GM23248 (cell line): ENCODE measurements at regions not wholly inside any gene's neighbourhood (a gene's known extent, or its start where the extent isn't known, plus 50 kb on each side); places are given as distances from the start of the nearest gene placed in this dataset.

Source experiments
- DNase-seq: peaks from one replicate; pipeline ENCODE4 v3.0.0-alpha.2; 2015
- H2AFZ ChIP-seq: fragments of 200-600 bp; sonication (generic); 2 replicates; pipeline ENCODE4 v1.6.1; 2016; ENCODE audit warnings: antibody characterized with exemption
- H3F3A ChIP-seq: fragments of 200-600 bp; sonication (generic); 2 replicates; pipeline ENCODE4 v1.6.1; 2016; ENCODE audit warnings: mild to moderate bottlenecking, antibody characterized with exemption, mixed run types; ENCODE audit not compliant: insufficient read depth
- H3K27ac ChIP-seq: fragments of 200-600 bp; sonication (generic); 2 replicates; pipeline ENCODE4 v1.5.1; 2016; ENCODE audit warnings: mild to moderate bottlenecking
- H3K27me3 ChIP-seq: fragments of 200-600 bp; sonication (generic); replicated peaks from 2 replicates; pipeline ENCODE4 v1.6.1; 2016; ENCODE audit warnings: mild to moderate bottlenecking; ENCODE audit not compliant: insufficient read depth
- H3K36me3 ChIP-seq: fragments of 200-600 bp; sonication (generic); 2 replicates; pipeline ENCODE4 v1.6.1; 2016; ENCODE audit warnings: low read depth, mild to moderate bottlenecking
- H3K4me1 ChIP-seq: fragments of 200-600 bp; sonication (generic); 2 replicates; pipeline ENCODE4 v1.6.1; 2016; ENCODE audit warnings: mild to moderate bottlenecking; ENCODE audit not compliant: insufficient read depth
- H3K4me2 ChIP-seq: fragments of 200-600 bp; sonication (generic); one replicate; pipeline ENCODE4 v1.6.1; 2016; ENCODE audit warnings: mild to moderate bottlenecking; ENCODE audit not compliant: unreplicated experiment
- H3K4me3 ChIP-seq: fragments of 200-600 bp; sonication (generic); 2 replicates; pipeline ENCODE4 v1.5.1; 2016; ENCODE audit warnings: mild to moderate bottlenecking
- H3K79me2 ChIP-seq: fragments of 200-600 bp; sonication (generic); 2 replicates; pipeline ENCODE4 v1.6.1; 2016; ENCODE audit warnings: mild to moderate bottlenecking; ENCODE audit not compliant: insufficient read depth
- H3K9ac ChIP-seq: fragments of 200-600 bp; sonication (generic); 2 replicates; pipeline ENCODE4 v1.6.1; 2016; ENCODE audit warnings: mild to moderate bottlenecking
- H3K9me2 ChIP-seq: fragments of 200-600 bp; sonication (generic); 2 replicates; pipeline ENCODE4 v1.6.1; 2016; ENCODE audit warnings: mixed run types, mild to moderate bottlenecking, moderate library complexity; ENCODE audit not compliant: insufficient read depth
- H3K9me3 ChIP-seq: fragments of 200-600 bp; sonication (generic); one replicate; pipeline ENCODE4 v1.6.1; 2017; ENCODE audit warnings: low read depth
- H4K20me1 ChIP-seq: fragments of 200-600 bp; sonication (generic); 2 replicates; pipeline ENCODE4 v1.6.0; 2016; ENCODE audit not compliant: insufficient read depth
- EZH2 ChIP-seq: fragments of 200-600 bp; sonication (generic); IDR thresholded peaks from 2 replicates; pipeline ENCODE4 v1.6.1; 2018; ENCODE audit warnings: antibody characterized with exemption, mild to moderate bottlenecking; ENCODE audit not compliant: insufficient read depth, poor library complexity, severe bottlenecking
- EZH2phosphoT487 ChIP-seq: fragments of 200-600 bp; sonication (generic); IDR thresholded peaks from 2 replicates; pipeline ENCODE4 v1.6.1; 2018; ENCODE audit warnings: antibody characterized with exemption, moderate library complexity, mild to moderate bottlenecking, low read depth; ENCODE audit not compliant: insufficient read depth
- WGBS, 2 experiments: methylation state at CpG; one replicate each; pipeline ENCODE4 v1.1.6; 2015 to 2017; ENCODE audit warnings: low lambda C conversion rate in 2 of 2, low coverage in 1 of 2; ENCODE audit errors: missing lambda C conversion rate in 2 of 2; 5-methylcytosine and 5-hydroxymethylcytosine counted together
- in situ Hi-C: fragments of 300-500 bp; cut with MboI; formaldehyde crosslinking; loops from 2 replicates; pipeline ENCODE4 v1.15.0; 2020

DNA sequence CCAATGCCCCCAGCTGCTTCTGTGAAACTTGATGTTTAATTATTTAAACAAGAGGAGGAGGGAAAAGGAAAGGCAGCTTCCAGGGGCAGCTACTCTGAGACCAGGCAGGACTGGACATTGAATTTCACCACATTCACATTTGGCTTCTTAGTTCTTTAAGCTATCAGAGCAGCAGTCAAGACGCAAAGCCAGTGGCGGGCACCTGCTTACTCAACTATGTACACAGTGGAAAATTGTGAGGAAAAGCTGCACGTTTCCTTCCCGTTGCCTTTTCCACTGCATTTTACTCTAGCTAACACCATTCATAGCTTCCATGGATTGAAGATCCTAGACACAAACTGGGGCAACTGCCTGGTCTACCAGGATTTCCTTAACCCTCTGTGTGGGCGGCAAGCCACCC, 200.3 kb downstream of the ERCC6L2 start:
- H3K4me2 ChIP-seq = no peak overlapping the region
- TF ChIP-seq EZH2 (no peak), EZH2phosphoT487 (no peak)
- no peaks in the 10 kb centered on the region for H3K9me3 ChIP-seq
- no peak overlapping the region for H3K4me3 ChIP-seq
- no peaks in the 10 kb centered on the region for H3K27me3 ChIP-seq
- no peaks in the 10 kb centered on the region for H4K20me1 ChIP-seq
- DNase-seq = no peak
- H3K36me3 ChIP-seq = no peaks in the 10 kb centered on the region
- H3K79me2 ChIP-seq = no peaks in the 10 kb centered on the region
- in situ Hi-C loops = no loop called here
- H3K27ac ChIP-seq = no peak overlapping the region
- no peaks in the 10 kb centered on the region for H3F3A ChIP-seq
- WGBS, 2 experiments = 80 to 83% methylated on average over 5 of the region's 5 CpGs
- no peaks in the 10 kb centered on the region for H3K9me2 ChIP-seq
- H3K4me1 ChIP-seq = no peaks in the 10 kb centered on the region
- H3K9ac ChIP-seq = no peak overlapping the region
- H2AFZ ChIP-seq = no peak overlapping the region

DNA sequence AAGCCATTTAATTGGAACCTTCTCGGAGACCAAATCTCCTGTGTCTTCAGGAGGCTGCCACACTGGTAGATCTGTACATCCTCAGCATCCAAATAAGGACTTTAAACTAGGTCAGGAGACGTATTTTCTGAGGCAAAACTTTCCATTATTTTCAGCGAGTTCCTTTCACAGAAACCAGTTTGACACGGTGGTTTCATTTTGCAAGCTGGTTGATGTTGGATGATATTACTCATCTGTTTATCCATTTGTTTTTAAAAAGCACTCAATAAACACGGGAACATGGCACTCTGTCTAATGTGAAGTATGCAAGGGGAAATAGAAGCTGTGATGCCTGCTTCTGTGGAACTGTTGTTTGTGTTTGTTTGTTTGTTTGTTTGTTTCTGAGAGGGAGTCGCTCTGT, 199.6 kb downstream of the ERCC6L2 start:
- H3K9ac ChIP-seq = no peak overlapping the region
- no peaks in the 10 kb centered on the region for H3K9me3 ChIP-seq
- H3K4me3 ChIP-seq = no peak overlapping the region
- H3K79me2 ChIP-seq = no peaks in the 10 kb centered on the region
- no peak overlapping the region for H3K4me2 ChIP-seq
- in situ Hi-C loops = no loop called here
- no peaks in the 10 kb centered on the region for H3K4me1 ChIP-seq
- H2AFZ ChIP-seq = no peak overlapping the region
- no peaks in the 10 kb centered on the region for H4K20me1 ChIP-seq
- TF ChIP-seq EZH2phosphoT487 (no peak), EZH2 (no peak)
- H3K9me2 ChIP-seq = no peaks in the 10 kb centered on the region
- H3K27ac ChIP-seq = no peak overlapping the region
- no peaks in the 10 kb centered on the region for H3K36me3 ChIP-seq
- H3F3A ChIP-seq = no peaks in the 10 kb centered on the region
- 54 to 59% methylated on average over 6 of the region's 6 CpGs for whole genome bisulfite sequencing, 2 experiments
- no peak for DNase-seq
- H3K27me3 ChIP-seq = no peaks in the 10 kb centered on the region

DNA sequence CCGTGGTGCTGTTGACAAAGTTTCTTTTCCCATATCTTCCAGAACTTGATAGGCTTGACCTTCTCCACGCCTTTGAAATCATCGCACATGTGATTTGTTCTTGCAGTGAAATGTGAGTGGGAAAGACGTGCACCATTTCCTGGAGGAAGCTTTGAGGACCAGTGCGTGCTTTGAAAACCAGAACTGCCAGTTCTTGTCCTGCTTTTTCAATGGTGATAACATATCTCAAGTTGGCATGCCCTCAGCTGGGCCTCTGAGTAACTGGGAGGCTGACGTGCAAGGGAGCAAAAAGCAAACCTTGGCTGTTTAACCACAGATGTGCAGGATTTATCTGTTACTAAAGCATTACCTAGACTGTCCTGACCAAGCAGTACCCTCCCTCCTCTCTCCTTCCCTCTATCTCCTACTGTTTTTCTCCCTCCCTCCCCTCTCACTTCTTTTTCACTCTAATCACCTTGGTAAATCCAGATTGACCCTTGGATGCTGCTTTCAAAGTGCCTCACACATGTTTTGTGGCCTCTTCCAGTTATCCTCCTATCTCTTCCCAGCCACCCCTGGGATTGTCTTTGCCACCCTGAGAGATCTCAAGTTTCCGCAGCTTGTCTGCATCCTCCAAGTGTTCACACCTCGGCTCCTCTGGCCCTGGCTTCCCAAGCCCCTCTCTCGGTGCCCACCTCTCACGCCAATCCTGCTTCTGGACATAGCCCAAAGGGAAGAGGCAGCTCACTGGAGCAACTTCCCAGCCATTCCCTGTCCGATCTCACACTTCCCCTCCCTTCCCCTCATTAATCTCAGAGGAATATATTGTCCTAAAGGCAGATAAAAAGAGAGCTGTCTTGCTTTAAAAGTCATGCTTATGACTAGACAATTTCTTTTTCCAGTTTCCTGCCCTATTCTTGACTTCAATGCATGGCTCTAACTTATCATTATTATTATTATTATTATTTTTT, 198.3 kb downstream of the ERCC6L2 start:
- no peaks in the 10 kb centered on the region for H3K4me1 ChIP-seq
- no peak for DNase-seq
- TF ChIP-seq EZH2phosphoT487 = no peak
- no peak for TF ChIP-seq EZH2

DNA sequence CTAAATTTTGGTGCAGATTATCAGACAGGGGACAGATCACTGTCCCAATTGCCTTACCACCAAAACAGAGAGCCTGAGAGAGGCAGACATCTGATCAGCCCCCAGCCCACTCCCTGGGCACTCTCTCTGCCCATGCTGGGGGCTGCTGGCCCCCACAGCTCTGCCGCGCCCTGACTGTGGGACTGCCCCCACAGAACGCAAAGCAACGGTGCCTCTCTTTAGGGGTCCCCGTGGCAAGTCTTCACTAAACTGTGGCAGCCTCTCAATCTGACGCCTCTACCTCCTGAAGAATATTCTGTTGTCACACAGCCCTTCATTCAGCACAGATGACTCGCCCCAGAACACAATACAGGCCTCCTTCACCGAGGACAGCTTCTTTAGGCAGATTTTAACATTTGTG, 197.4 kb downstream of the ERCC6L2 start:
- no peak for TF ChIP-seq EZH2
- no peak for TF ChIP-seq EZH2phosphoT487
- H3K4me1 ChIP-seq = no peaks in the 10 kb centered on the region
- in situ Hi-C loops = no loop called here

More for the DNA sequence above, 198.3 kb downstream of the ERCC6L2 start:
- Histone ChIP-seq H3K79me2 (no peaks in the 10 kb centered on the region), H2AFZ (no peak overlapping the region), H3K9ac (no peak overlapping the region), H3K9me3 (no peaks in the 10 kb centered on the region), H3F3A (no peaks in the 10 kb centered on the region), H3K4me2 (no peak overlapping the region), H3K27me3 (no peaks in the 10 kb centered on the region), H4K20me1 (no peaks in the 10 kb centered on the region), H3K36me3 (no peaks in the 10 kb centered on the region), H3K9me2 (no peaks in the 10 kb centered on the region), H3K4me3 (no peak overlapping the region), H3K27ac (no peak overlapping the region)
- 69 to 74% methylated on average over 11 of the region's 11 CpGs for WGBS, 2 experiments
- in situ Hi-C loops = no loop called here

More for the DNA sequence above, 197.4 kb downstream of the ERCC6L2 start:
- H4K20me1 ChIP-seq = no peaks in the 10 kb centered on the region
- no peaks in the 10 kb centered on the region for H3K9me3 ChIP-seq
- H3K9me2 ChIP-seq = no peaks in the 10 kb centered on the region
- H3K79me2 ChIP-seq = no peaks in the 10 kb centered on the region
- DNase-seq = no peak
- no peak overlapping the region for H3K27ac ChIP-seq
- 78 to 83% methylated on average over 8 of the region's 8 CpGs for WGBS, 2 experiments
- H3F3A ChIP-seq = no peaks in the 10 kb centered on the region
- no peak overlapping the region for H3K4me3 ChIP-seq
- no peaks in the 10 kb centered on the region for H3K36me3 ChIP-seq
- H2AFZ ChIP-seq = no peak overlapping the region
- H3K4me2 ChIP-seq = no peak overlapping the region
- no peaks in the 10 kb centered on the region for H3K27me3 ChIP-seq
- H3K9ac ChIP-seq = no peak overlapping the region
